OCI-LY1 (cell line): ENCODE measurements at regions not wholly inside any gene's neighbourhood (a gene's known extent, or its start where the extent isn't known, plus 50 kb on each side); places are given as distances from the start of the nearest gene placed in this dataset.

Source experiments
- H2AFZ ChIP-seq: fragments of 200-600 bp; sonication (generic), shearing (Covaris generic); 2 replicates; pipeline ENCODE4 v1.6.0; 2014; ENCODE audit warnings: antibody characterized with exemption, mild to moderate bottlenecking, low read length
- H3F3A ChIP-seq: fragments of 200-600 bp; sonication (generic), shearing (Covaris generic); 2 replicates; pipeline ENCODE4 v1.6.0; 2014; ENCODE audit warnings: mild to moderate bottlenecking, antibody characterized with exemption, low read length, moderate library complexity; ENCODE audit not compliant: insufficient read depth
- H3K27ac ChIP-seq: fragments of 200-600 bp; sonication (generic); 2 replicates; pipeline ENCODE4 v1.5.1; 2014; ENCODE audit warnings: low read length, mixed run types, mild to moderate bottlenecking, low read depth; ENCODE audit not compliant: poor library complexity, severe bottlenecking
- H3K27me3 ChIP-seq: fragments of 200-600 bp; sonication (generic); 2 replicates; pipeline ENCODE4 v1.6.0; 2014; ENCODE audit warnings: antibody characterized with exemption, mild to moderate bottlenecking, low read length, moderate library complexity; ENCODE audit not compliant: insufficient read depth
- H3K36me3 ChIP-seq: fragments of 200-600 bp; sonication (generic); 2 replicates; pipeline ENCODE4 v1.6.1; 2014; ENCODE audit warnings: mild to moderate bottlenecking, antibody characterized with exemption, low read length, moderate library complexity, mixed read lengths; ENCODE audit not compliant: insufficient read depth
- H3K4me1 ChIP-seq: fragments of 200-600 bp; sonication (generic); 2 replicates; pipeline ENCODE4 v1.5.1; 2014; ENCODE audit warnings: mild to moderate bottlenecking, low read length, moderate library complexity; ENCODE audit not compliant: insufficient read depth, severe bottlenecking
- H3K4me2 ChIP-seq: fragments of 200-600 bp; sonication (generic), shearing (Covaris generic); 2 replicates; pipeline ENCODE4 v1.6.1; 2014; ENCODE audit warnings: low read length
- H3K4me3 ChIP-seq: fragments of 200-600 bp; sonication (generic); 2 replicates; pipeline ENCODE4 v1.5.1; 2014; ENCODE audit warnings: low read length, low read depth, mild to moderate bottlenecking, mixed read lengths; ENCODE audit not compliant: poor library complexity, severe bottlenecking
- H3K79me2 ChIP-seq: fragments of 200-600 bp; shearing (Covaris generic); 2 replicates; pipeline ENCODE4 v1.6.1; 2016; ENCODE audit warnings: mixed run types, low read length, mixed read lengths; ENCODE audit not compliant: insufficient read depth
- H3K9ac ChIP-seq: fragments of 200-600 bp; sonication (generic), shearing (Covaris generic); 2 replicates; pipeline ENCODE4 v1.6.1; 2014; ENCODE audit warnings: mild to moderate bottlenecking, low read length, mixed read lengths
- H3K9me2 ChIP-seq: fragments of 200-600 bp; sonication (generic), shearing (Covaris generic); 2 replicates; pipeline ENCODE4 v1.6.1; 2014; ENCODE audit warnings: low read depth, mild to moderate bottlenecking, low read length, mixed read lengths
- H3K9me3 ChIP-seq: fragments of 200-600 bp; shearing (Covaris generic); 2 replicates; pipeline ENCODE4 v1.6.1; 2014; ENCODE audit warnings: low read length, mixed read lengths
- H4K20me1 ChIP-seq: fragments of 200-600 bp; sonication (generic), shearing (Covaris generic); 2 replicates; pipeline ENCODE4 v1.6.0; 2016; ENCODE audit warnings: mild to moderate bottlenecking, low read length; ENCODE audit not compliant: insufficient read depth
- EZH2 ChIP-seq: fragments of 200-600 bp; sonication (generic), shearing (Covaris generic); IDR thresholded peaks from 2 replicates; pipeline ENCODE4 v1.8.0; 2017; ENCODE audit warnings: borderline replicate concordance, mixed run types, mild to moderate bottlenecking, antibody characterized with exemption, low read length, moderate library complexity, mixed read lengths
- TF ChIP-seq, protein P1 (sequence below): fragments of 200-600 bp; sonication (generic), shearing (Covaris generic); IDR thresholded peaks from 2 replicates; pipeline ENCODE4 v1.5.1; 2017; ENCODE audit warnings: mild to moderate bottlenecking, antibody characterized with exemption, low read length, moderate library complexity, mixed read lengths

DNA sequence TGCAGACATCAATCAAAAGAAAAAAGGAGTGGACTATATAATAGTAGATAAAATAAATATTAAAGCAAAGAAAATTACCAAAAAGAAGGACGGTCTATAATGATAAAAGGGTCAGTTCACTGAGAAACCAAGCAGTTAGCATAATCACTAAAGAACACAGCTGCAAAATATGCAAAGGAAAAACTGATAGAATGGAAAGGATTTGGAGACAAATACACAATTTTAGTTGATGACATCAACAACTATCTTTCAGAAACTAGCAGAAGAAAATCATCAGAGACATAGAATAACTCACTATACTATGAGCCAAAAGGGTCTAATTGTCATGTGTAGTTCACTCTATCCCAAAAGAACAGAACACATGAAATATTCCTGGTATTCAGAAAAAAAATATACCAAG, 316.4 kb upstream of the IGFBP3 start:
- H3K79me2 ChIP-seq = no peaks in the 10 kb centered on the region
- H3K9ac ChIP-seq = no peak overlapping the region
- H4K20me1 ChIP-seq = no peaks in the 10 kb centered on the region
- H3K4me3 ChIP-seq = no peak overlapping the region
- H3K9me2 ChIP-seq = no peaks in the 10 kb centered on the region
- H3K27ac ChIP-seq = no peak overlapping the region
- no peaks in the 10 kb centered on the region for H3K27me3 ChIP-seq
- no peaks in the 10 kb centered on the region for H3K4me1 ChIP-seq
- TF ChIP-seq, protein P1, sequence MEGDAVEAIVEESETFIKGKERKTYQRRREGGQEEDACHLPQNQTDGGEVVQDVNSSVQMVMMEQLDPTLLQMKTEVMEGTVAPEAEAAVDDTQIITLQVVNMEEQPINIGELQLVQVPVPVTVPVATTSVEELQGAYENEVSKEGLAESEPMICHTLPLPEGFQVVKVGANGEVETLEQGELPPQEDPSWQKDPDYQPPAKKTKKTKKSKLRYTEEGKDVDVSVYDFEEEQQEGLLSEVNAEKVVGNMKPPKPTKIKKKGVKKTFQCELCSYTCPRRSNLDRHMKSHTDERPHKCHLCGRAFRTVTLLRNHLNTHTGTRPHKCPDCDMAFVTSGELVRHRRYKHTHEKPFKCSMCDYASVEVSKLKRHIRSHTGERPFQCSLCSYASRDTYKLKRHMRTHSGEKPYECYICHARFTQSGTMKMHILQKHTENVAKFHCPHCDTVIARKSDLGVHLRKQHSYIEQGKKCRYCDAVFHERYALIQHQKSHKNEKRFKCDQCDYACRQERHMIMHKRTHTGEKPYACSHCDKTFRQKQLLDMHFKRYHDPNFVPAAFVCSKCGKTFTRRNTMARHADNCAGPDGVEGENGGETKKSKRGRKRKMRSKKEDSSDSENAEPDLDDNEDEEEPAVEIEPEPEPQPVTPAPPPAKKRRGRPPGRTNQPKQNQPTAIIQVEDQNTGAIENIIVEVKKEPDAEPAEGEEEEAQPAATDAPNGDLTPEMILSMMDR = no peak
- TF ChIP-seq EZH2 = no peak
- H3K36me3 ChIP-seq = no peaks in the 10 kb centered on the region
- H3K9me3 ChIP-seq = no peaks in the 10 kb centered on the region
- no peak overlapping the region for H2AFZ ChIP-seq
- no peaks in the 10 kb centered on the region for H3F3A ChIP-seq
- H3K4me2 ChIP-seq = no peak overlapping the region

DNA sequence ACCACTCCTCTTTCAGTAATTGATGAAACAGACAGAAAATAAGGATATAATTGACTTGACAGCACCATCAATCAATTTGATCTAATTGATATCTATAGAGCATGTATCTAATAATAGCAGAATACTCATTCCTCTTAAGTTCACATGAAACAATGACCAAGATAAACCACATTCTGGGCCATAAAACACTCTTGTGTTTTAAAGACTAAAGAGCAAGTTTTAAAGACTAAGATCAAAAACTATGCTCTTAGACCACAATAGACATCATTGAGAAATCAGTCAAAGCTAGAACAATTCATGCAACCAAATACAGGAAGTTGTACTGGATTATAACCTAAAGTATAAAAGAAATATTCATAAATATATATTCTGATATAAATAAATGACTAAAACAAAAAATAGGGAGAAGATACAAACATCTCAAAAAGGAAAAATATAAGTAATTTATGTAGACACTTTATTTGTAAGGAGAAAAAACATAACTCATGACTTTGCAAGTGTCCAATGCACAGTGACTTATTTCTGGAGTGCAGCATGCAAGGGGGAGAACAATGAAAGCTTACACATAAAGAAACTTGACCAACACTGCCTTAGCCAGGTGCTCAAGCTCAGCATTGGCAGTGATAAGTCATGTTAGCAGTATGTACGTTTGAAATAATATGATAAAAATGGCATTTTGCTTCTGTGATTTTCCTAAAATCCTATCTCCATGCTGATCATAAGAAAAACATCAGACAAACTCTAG, 312.7 kb upstream of the IGFBP3 start:
- no peaks in the 10 kb centered on the region for H4K20me1 ChIP-seq
- no peak for TF ChIP-seq EZH2
- TF ChIP-seq, protein P1 = no peak
- H3K9me2 ChIP-seq = no peaks in the 10 kb centered on the region
- H3K4me1 ChIP-seq = no peaks in the 10 kb centered on the region
- H3F3A ChIP-seq = no peaks in the 10 kb centered on the region
- H3K27ac ChIP-seq = no peak overlapping the region
- H3K4me3 ChIP-seq = no peak overlapping the region
- H3K27me3 ChIP-seq = no peaks in the 10 kb centered on the region
- no peak overlapping the region for H2AFZ ChIP-seq
- H3K9me3 ChIP-seq = no peaks in the 10 kb centered on the region
- H3K36me3 ChIP-seq = no peaks in the 10 kb centered on the region
- H3K4me2 ChIP-seq = no peak overlapping the region
- H3K79me2 ChIP-seq = no peaks in the 10 kb centered on the region
- no peak overlapping the region for H3K9ac ChIP-seq

DNA sequence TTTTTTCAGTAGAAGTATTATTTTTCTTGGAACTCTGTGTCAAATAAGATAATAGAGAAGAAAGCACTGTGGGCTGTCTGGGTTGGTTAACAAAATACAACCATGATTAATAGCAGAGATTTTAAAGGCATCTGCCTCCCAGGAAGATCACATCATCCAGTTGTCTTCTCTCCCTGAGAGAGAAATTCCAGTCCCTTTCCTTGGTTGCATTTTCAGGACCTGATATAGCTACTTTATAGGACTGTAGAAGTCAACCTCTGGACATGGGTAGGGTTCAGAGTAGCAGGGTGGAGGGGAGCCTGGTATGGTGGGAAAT, 309.9 kb upstream of the IGFBP3 start:
- no peak overlapping the region for H3K27ac ChIP-seq
- TF ChIP-seq, protein P1 = no peak
- no peak for TF ChIP-seq EZH2

More for the DNA sequence above, 309.9 kb upstream of the IGFBP3 start:
- H3K9me3 ChIP-seq = no peaks in the 10 kb centered on the region
- no peaks in the 10 kb centered on the region for H4K20me1 ChIP-seq
- H3K27me3 ChIP-seq = no peaks in the 10 kb centered on the region
- H3K4me2 ChIP-seq = no peak overlapping the region
- no peaks in the 10 kb centered on the region for H3K9me2 ChIP-seq
- H3K4me1 ChIP-seq = no peaks in the 10 kb centered on the region
- H3K36me3 ChIP-seq = no peaks in the 10 kb centered on the region
- no peak overlapping the region for H3K4me3 ChIP-seq
- no peaks in the 10 kb centered on the region for H3K79me2 ChIP-seq
- H2AFZ ChIP-seq = no peak overlapping the region
- H3K9ac ChIP-seq = no peak overlapping the region
- H3F3A ChIP-seq = no peaks in the 10 kb centered on the region
